ENCODE measurements at regions not wholly inside any gene's neighbourhood (a gene's known extent, or its start where the extent isn't known, plus 50 kb on each side); places are given as distances from the start of the nearest gene placed in this dataset.

- BruUV-seq (replicated peaks), result no TSS peak
- in situ Hi-C loops (cut with MboI), result no loop called here
- Histone ChIP-seq H4K20me1 (ENCODE audit: control insufficient read depth, insufficient read depth) (no peaks in the 10 kb centered on the region), H3K27ac (ENCODE audit: control insufficient read depth, insufficient read depth) (no peak overlapping the region), H3K9ac (ENCODE audit: control insufficient read depth, insufficient read depth, low read length) (no peak overlapping the region), H3K79me2 (ENCODE audit: control insufficient read depth, insufficient read depth, low read length) (no peaks in the 10 kb centered on the region), H3K36me3 (ENCODE audit: control insufficient read depth in 2 of 2, insufficient read depth in 2 of 2, low read length in 1 of 2) (no peaks in the 10 kb centered on the region), H3K27me3 (replicated peaks in 1 of 2; ENCODE audit: control insufficient read depth in 2 of 2, insufficient read depth in 2 of 2, low read length in 1 of 2) (no peaks in the 10 kb centered on the region; a peak in 1 of 4 replicates), H3K4me1 (ENCODE audit: control insufficient read depth, insufficient read depth, low read length) (no peaks in the 10 kb centered on the region), H3K9me3 (replicated peaks; ENCODE audit: control insufficient read depth, insufficient read depth, low read length) (no peaks in the 10 kb centered on the region), H3K4me2 (ENCODE audit: control insufficient read depth, insufficient read depth) (no peak overlapping the region), H3K4me3 (no peak overlapping the region), H2AFZ (ENCODE audit: control insufficient read depth, low read depth, low read length) (no peak overlapping the region)
- SMC1A ChIA-PET (ENCODE audit: uncharacterized antibody, unreplicated experiment), result no interaction called here
- intact Hi-C loops (cut with micrococcal nuclease; ENCODE audit: unreplicated experiment), result no loop called here
- whole genome bisulfite sequencing (ENCODE audit: insufficient coverage, insufficient replicate concordance, low lambda C conversion rate, missing lambda C conversion rate), result 45% methylated on average over 4 of the region's 4 CpGs
- DNase-seq (ENCODE audit: low read depth, low spot score) (no peak), FAIRE-seq (no peak), ATAC-seq (no peak)
- TF ChIP-seq SMARCA5 (IDR thresholded peaks at IDR 0.05), result no peak
- TF ChIP-seq MLLT1 (IDR thresholded peaks at IDR 0.05), result no peak
- no peak for TF ChIP-seq SRF (IDR thresholded peaks at IDR 0.05; ENCODE audit: low read depth in 2 of 2, low read length in 2 of 2)
- TF ChIP-seq NBN (IDR thresholded peaks at IDR 0.05), result no peak
- no peak for TF ChIP-seq CBFB (IDR thresholded peaks at IDR 0.05; ENCODE audit: low read depth)
- no peak for TF ChIP-seq HDAC6 (IDR thresholded peaks at IDR 0.05; ENCODE audit: unreplicated experiment)
- TF ChIP-seq FOXM1 (IDR thresholded peaks at IDR 0.05; ENCODE audit: low read depth, low read length), result no peak
- no peak for TF ChIP-seq MAX (IDR thresholded peaks at IDR 0.05; ENCODE audit: low read depth, low read length)
- no peak for TF ChIP-seq ZNF592 (IDR thresholded peaks at IDR 0.05)
- no peak for TF ChIP-seq EGR1 (IDR thresholded peaks at IDR 0.05; ENCODE audit: borderline replicate concordance in 1 of 2, low read depth in 2 of 2, low read length in 2 of 2)
- TF ChIP-seq CHD2 (IDR thresholded peaks at IDR 0.05; ENCODE audit: borderline replicate concordance, low read depth, low read length), result no peak
- TF ChIP-seq RELB (IDR thresholded peaks at IDR 0.05; ENCODE audit: low read depth), result no peak
- TF ChIP-seq CHD4 (IDR thresholded peaks at IDR 0.05), result no peak
- no peak for TF ChIP-seq BMI1 (IDR thresholded peaks at IDR 0.05; ENCODE audit: borderline replicate concordance)
- no peak for TF ChIP-seq SMC3 (IDR thresholded peaks at IDR 0.05; ENCODE audit: borderline replicate concordance, low read length)
- CTCF ChIA-PET, result interaction anchor here (1.1 kb wide), 1 partner anchor 28 kb away, joined by 4 read pairs; no protein-coding TSS in a partner anchor
- POLR2A ChIA-PET, result no interaction called here
- RAD21 ChIA-PET (ENCODE audit: unreplicated experiment), result interaction anchor here (1.3 kb wide), 1 partner anchor 171 kb away, joined by 4 read pairs; no protein-coding TSS in a partner anchor
Measured at GRCh38 chr3:8451696-8452095, 49.9 kb upstream of the LMCD1 start.
